Activated CD4-positive, alpha-beta T cell treated with anti-CD3 and anti-CD28 coated beads, Interleukin-2, amount 50 U/mL, for 48 hours (primary cell): ENCODE measurements at regions not wholly inside any gene's neighbourhood (a gene's known extent, or its start where the extent isn't known, plus 50 kb on each side); places are given as distances from the start of the nearest gene placed in this dataset.

Source experiments
- DNase-seq, 2 experiments: peaks; one replicate each; pipeline ENCODE4 v3.0.0-alpha.2; 2020

DNA sequence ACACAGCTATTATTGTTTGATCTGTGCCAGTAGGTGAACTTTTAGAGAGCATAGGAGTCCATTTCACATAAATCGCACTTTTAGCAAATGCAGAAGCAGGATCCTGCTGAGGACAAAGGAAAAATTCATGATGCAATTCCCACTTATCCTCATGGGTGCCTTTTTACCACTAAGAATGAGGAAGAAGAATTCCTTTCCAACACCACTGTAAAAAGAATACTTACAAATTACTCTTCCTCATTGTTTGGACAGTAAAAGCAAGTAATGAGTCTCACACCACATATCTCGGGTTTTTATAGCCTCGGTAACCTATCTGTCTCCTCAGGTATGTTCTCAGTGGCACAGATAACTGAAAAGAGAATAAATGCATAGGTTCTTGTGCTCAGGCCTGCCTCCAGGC, 238.5 kb downstream of the MTX2 start:
- no peak for DNase-seq

DNA sequence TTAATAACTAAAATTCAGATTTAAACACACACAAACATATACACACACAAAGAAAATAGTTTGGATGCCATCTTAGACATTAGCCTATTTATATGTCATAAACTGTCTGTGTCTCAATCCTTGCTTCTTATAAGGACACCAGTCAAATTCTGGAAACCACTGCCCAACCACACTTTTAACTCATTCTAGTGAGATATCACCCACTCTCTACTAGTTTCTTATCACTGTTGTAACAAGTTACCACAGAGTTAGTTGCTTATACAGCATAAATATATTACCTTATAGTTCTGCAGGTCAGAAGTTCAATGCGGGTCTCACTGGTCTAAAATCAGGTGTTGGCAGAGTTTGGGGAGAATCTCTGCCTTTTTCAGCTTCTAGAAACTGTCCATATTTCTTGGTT, 239.1 kb downstream of the MTX2 start:
- DNase-seq = no peak

DNA sequence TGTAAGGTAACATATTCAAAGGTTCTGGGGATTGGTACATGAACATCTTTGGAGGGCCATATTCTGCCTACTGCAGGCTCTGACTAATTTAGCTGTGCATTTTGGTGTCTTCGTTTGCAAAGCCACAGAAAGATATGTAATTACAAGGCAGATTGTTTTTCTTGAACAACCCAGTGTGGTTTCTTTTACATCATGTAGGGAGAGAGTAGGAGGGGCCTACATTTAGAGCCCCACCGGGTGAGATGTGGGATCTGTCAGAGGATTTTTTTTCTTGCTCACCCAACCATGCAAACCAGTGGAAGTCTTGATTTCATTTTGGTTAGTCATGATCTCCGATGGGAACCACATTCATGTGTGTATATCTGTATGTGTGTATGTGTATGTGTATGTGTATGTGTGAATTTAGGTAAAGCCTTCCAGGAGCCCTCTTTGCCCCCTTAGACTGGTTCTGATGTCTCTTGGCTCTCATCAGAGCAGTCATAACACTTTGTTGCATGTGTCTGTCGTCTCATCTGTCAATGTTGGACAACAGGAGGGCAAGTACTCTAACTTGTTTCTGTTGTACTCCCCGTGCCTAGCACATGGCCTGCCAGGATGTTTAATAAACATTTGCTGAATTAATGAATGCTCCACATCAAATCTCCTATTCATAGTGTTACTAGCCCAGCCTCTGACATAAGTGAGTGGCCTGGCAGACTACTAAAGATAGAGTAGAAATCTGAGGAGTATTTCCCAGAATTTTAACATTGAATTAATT, 239.9 kb downstream of the MTX2 start:
- peak in 1 of 2 experiments; percentile 17 for DNase-seq

DNA sequence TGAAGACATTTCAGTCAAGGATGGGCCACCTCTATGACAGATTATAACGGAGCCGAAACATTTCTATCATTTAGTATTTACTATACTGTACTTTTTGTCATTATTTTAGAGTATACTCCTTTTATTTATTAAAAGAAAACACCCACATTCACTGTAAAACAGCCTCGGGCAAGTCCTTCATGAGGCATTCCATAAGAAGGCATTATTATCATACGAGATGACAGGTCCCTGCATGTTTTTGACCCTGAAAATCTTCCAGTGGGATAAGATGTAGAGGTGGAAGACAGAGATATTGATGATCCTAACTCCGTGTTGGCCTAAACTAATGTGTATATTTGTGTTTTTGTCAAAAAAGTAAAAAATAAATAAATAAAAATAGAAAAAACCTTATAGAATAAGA, 245.0 kb downstream of the MTX2 start:
- no peak for DNase-seq

GRCh38 chr2:176514805-176515500, 245.7 kb downstream of the MTX2 start:
- DNase-seq = no peak

- no peak for DNase-seq
Measured at GRCh38 chr2:176516051-176516602, 246.9 kb downstream of the MTX2 start.

GRCh38 chr2:176518823-176519222, 249.6 kb downstream of the MTX2 start:
- no peak for DNase-seq

GRCh38 chr2:176521878-176522670, 252.8 kb downstream of the MTX2 start:
- no peak for DNase-seq

DNA sequence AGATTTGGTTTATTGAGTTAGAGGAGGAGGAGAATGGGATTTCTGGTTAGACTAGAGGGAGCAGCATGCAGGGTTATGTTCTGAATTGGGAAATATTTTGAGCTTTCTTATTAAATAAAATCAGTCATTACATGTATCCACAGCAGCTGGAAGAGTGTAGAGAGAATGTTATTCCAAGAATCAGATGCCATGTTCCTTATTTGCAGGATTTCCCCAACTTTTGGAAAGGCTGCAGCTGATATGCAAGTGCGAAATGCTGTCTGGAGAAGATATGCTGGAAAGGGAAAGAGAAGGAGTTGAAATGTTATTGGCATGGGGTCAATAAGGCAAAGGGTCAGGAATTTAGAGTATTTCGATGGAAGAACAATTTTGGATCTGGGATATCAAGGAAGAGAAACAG, 255.8 kb downstream of the MTX2 start:
- no peak for DNase-seq

GRCh38 chr2:176526995-176527901, 258.0 kb downstream of the MTX2 start:
- no peak for DNase-seq

- DNase-seq = no peak
Measured at GRCh38 chr2:176531608-176532007, 262.4 kb downstream of the MTX2 start.

- no peak for DNase-seq
Measured at GRCh38 chr2:176533505-176534193, 264.4 kb downstream of the MTX2 start.

DNA sequence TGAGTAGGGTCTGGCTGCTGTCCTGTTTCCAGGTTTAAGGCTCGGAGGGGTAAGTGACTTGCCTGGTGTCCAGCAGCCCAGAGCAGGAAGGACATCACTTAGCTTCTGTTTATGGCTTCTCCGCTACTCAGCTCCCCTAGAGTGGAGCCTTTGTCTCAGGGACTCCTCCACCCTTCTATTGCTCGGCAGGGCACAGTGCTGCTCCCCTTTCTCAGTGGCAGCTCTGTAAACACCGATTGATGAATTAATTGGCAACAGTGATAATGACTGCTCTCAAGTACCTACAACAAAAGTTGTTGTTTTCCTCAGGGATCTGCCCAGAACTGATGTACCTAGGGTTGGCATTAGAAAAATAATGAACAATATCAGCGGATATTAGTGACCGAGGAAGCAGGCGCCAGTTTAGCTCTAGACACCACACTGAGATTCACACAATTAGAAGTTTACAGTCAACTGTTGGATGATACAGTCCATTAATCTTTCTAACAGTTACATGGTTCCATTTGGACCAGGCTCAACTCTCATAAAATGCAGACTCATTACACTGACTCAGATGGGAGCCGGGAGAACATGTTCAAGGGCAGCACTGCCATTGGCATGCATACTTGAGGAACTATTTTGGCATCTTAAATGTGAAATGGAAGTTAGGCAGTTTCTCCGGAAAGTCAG, 265.7 kb downstream of the MTX2 start:
- no peak for DNase-seq

DNA sequence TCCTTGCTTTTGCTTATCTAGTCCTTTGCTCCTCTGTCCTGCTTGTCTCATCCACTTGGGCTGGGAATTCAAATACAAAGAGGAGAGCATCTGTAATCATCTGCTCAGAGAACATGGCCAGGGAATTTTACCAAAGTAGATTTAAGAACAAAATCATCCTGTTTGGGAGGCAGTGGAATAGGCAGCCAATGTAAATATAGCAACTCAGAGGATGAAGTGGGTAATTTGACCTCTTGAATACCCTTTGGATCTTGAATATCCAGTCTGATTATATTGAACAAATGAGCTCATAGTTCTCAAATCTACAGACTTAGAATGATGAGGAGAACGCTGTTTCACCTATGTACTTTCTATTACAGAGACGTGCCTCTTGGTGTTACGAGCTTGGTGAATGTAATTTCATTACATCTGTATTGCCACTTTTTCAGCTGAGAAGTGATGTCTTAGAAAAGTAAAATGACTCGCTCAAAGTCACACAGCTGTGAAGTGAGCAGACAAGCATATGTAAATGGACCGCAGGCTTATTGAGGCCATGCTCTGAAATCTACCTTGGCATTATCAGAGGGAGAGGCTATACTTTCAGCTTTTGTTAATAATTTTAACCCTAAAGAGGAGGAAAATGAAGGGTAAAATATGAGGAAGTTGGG, 266.3 kb downstream of the MTX2 start:
- DNase-seq = no peak

- no peak for DNase-seq
Measured at GRCh38 chr2:176536439-176537133, 267.3 kb downstream of the MTX2 start.

DNA sequence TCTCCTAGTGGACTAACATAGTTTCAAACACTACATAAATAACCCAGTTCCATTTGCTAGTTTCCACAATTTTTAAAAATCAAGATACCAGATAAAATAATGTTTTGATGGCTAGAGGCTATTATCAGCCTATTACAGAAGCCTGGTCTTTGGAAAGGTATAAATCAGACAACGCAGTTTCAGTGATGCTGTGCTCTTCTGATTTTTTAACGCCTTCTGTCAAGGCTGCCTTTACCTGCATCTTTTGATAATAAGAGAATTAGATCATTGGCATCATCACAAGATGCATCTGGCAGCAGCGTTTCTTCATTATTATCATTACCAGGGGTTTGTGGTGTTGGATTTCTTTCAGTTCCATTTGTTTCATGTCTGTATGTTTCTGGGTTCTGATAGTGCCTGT, 268.7 kb downstream of the MTX2 start:
- DNase-seq = no peak

DNA sequence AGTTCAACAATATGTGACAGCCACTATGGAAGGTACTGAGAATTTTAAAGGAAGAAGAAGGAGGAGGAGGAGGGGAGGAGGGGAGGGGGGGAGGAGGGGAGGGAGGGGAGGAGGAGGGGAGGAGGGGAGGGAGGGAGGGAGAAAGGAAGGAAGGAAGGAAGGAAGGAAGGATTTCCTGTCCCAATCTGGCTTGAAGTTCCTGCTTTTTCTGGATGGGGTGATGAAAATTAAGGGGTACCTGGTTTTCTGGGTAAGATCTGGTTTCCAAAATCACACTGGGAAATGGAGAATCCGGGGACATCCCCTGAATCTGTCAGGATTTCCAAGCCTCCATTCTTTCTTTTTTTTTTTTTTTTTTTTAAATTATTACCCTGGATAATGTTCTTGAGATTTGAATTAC, 271.8 kb downstream of the MTX2 start:
- DNase-seq = no peak

- DNase-seq = no peak
Measured at GRCh38 chr2:176542476-176542875, 273.2 kb downstream of the MTX2 start.

DNA sequence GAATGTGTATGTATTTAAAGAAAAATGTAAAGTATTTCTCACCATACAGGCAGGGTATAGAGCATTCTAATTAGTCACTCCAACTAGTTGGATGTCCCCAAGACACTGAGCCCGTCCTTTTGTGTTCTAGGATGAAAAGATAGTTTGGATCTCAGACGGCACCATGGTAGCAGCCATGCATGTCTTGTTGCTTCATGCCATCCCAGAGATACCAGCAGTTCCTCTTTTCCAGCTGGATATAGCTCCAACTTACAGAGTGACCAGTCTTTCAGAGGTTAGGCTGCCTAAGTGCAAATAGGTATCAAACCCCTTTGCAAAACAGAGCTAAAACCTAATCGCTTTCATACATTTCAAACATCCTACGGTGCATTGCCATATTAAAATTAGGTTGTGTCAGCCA, 275.3 kb downstream of the MTX2 start:
- DNase-seq = no peak
